ENCODE measurements at regions not wholly inside any gene's neighbourhood (a gene's known extent, or its start where the extent isn't known, plus 50 kb on each side); places are given as distances from the start of the nearest gene placed in this dataset.

- no peak for TF ChIP-seq CTCF (IDR thresholded peaks at IDR 0.05; ENCODE audit: borderline replicate concordance, control extremely low read depth, extremely low read depth, insufficient read depth, missing control alignments)
- in situ Hi-C loops (cut with MboI; ENCODE audit: low sequenced_read_pairs, unreplicated experiment), result loop anchor here (25.0 kb wide), 1 partner anchor 1244 kb away; no protein-coding TSS in a partner anchor
- no peak for DNase-seq (ENCODE audit: low spot score)
Observed at GRCh38 chr18:24868311-24868710, 407.9 kb downstream of the HRH4 start.

- no peak for TF ChIP-seq CTCF (IDR thresholded peaks at IDR 0.05; ENCODE audit: borderline replicate concordance, control extremely low read depth, extremely low read depth, insufficient read depth, missing control alignments)
- DNase-seq (ENCODE audit: low spot score), result no peak
- in situ Hi-C loops (cut with MboI; ENCODE audit: low sequenced_read_pairs, unreplicated experiment), result loop anchor here (25.0 kb wide), 1 partner anchor 1244 kb away; no protein-coding TSS in a partner anchor
Observed at GRCh38 chr18:24868760-24869237, 408.4 kb downstream of the HRH4 start.

GRCh38 chr18:24869285-24869684 lies 408.8 kb downstream of the HRH4 start:
- no peak for DNase-seq (ENCODE audit: low spot score)
- no peak for TF ChIP-seq CTCF (IDR thresholded peaks at IDR 0.05; ENCODE audit: borderline replicate concordance, control extremely low read depth, extremely low read depth, insufficient read depth, missing control alignments)
- in situ Hi-C loops (cut with MboI; ENCODE audit: low sequenced_read_pairs, unreplicated experiment), result loop anchor here (25.0 kb wide), 1 partner anchor 1243 kb away; no protein-coding TSS in a partner anchor

GRCh38 chr18:24875286-24875685 lies 414.8 kb downstream of the HRH4 start:
- in situ Hi-C loops (cut with MboI; ENCODE audit: low sequenced_read_pairs, unreplicated experiment), result no loop called here
- no peak for DNase-seq (ENCODE audit: low spot score)
- no peak for TF ChIP-seq CTCF (IDR thresholded peaks at IDR 0.05; ENCODE audit: borderline replicate concordance, control extremely low read depth, extremely low read depth, insufficient read depth, missing control alignments)

- no peak for TF ChIP-seq CTCF (IDR thresholded peaks at IDR 0.05; ENCODE audit: borderline replicate concordance, control extremely low read depth, extremely low read depth, insufficient read depth, missing control alignments)
- in situ Hi-C loops (cut with MboI; ENCODE audit: low sequenced_read_pairs, unreplicated experiment), result no loop called here
- DNase-seq (ENCODE audit: low spot score), result no peak
Observed at GRCh38 chr18:24875777-24876176, 415.3 kb downstream of the HRH4 start.

- in situ Hi-C loops (cut with MboI; ENCODE audit: low sequenced_read_pairs, unreplicated experiment), result no loop called here
- DNase-seq (ENCODE audit: low spot score), result no peak
- no peak for TF ChIP-seq CTCF (IDR thresholded peaks at IDR 0.05; ENCODE audit: borderline replicate concordance, control extremely low read depth, extremely low read depth, insufficient read depth, missing control alignments)
Observed at GRCh38 chr18:24876266-24876665, 415.8 kb downstream of the HRH4 start.

All from GM13976 (cell line).